Erythroblast (primary cell): ENCODE measurements at regions not wholly inside any gene's neighbourhood (a gene's known extent, or its start where the extent isn't known, plus 50 kb on each side); places are given as distances from the start of the nearest gene placed in this dataset.

Source experiments
- GATA1 ChIP-seq: IDR thresholded peaks from 2 replicates; pipeline ENCODE4 v1.6.1; 2011; ENCODE audit warnings: low read depth, mild to moderate bottlenecking, control low read depth, low read length, moderate library complexity
- POLR2A ChIP-seq: IDR thresholded peaks from 2 replicates; pipeline ENCODE4 v1.6.1; 2011; ENCODE audit warnings: mild to moderate bottlenecking, low read length

DNA sequence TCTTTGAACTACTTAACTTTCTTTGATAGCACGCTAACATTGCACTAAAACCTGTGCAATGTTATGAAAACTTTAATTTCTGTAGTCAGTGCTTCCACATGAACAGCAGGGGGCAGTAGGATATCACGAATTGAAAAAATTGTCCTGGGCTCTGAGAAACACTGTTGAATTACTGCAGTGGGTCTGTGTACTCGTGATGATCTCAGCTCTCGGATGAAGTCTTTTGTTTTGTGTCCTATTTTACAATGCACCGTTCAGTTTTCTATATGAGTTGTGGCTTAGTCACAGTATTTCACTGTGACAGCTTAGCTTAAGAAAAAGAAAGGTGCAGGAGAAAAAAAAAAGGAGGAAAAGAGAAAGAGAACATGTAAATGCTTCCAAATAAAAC, 141.3 kb upstream of the CCDC54 start:
- TF ChIP-seq POLR2A (no peak), GATA1 (no peak)
